Urinary bladder (tissue), 3 donors: ENCODE measurements at regions not wholly inside any gene's neighbourhood (a gene's known extent, or its start where the extent isn't known, plus 50 kb on each side); places are given as distances from the start of the nearest gene placed in this dataset.
"Not testable (repeated sequence)": the region's sequence is repeated elsewhere in the genome, so short reads cannot be mapped to it uniquely, and the experiment has no call there.

Source experiments
- DNase-seq: peaks from one replicate; pipeline ENCODE4 v3.0.0-alpha.2; 2015; ENCODE audit errors: extremely low spot score
- H3K27ac ChIP-seq: one replicate; pipeline ENCODE4 v1.5.1; 2013; ENCODE audit warnings: low read depth, mild to moderate bottlenecking, moderate library complexity
- H3K36me3 ChIP-seq: one replicate; pipeline ENCODE4 v1.6.1; 2013; ENCODE audit warnings: mild to moderate bottlenecking, moderate library complexity; ENCODE audit not compliant: insufficient read depth
- H3K4me1 ChIP-seq: one replicate; pipeline ENCODE4 v1.6.1; 2013; ENCODE audit warnings: mild to moderate bottlenecking, moderate library complexity; ENCODE audit not compliant: insufficient read depth
- H3K4me3 ChIP-seq: one replicate; pipeline ENCODE4 v1.5.1; 2013; ENCODE audit warnings: low read depth, low read length
- WGBS: extraction: QIAGEN DNeasy Blood & Tissue Kit; methylation state at CpG from one replicate; pipeline ENCODE4 v1.1.7; 2013; 5-methylcytosine and 5-hydroxymethylcytosine counted together
- donor health status: healthy with polysubstance abuse.
- donor health status: healthy.

DNA sequence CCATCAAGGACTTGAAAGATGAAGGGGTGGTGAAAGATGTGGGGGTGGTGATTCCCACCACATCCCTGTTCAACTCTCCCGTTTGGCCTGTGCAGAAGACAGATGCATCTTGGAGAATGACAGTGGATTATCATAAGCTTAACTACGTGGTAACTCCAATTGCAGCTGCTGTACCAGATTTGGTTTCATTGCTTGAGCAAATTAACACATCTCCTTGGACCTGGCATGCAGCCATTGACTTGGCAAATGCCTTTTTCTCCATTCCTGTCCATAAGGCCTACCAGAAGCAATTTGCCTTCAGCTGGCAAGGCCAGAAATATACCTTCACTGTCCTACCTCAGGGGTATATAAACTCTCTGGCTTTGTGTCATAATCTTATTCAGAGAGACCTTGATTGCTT lies 746.3 kb downstream of the DNAH5 start:
- 51% methylated on average over 2 of the region's 2 CpGs for WGBS
- not testable (repeated sequence) for H3K4me3 ChIP-seq, DNase-seq, H3K36me3 ChIP-seq, H3K4me1 ChIP-seq, H3K27ac ChIP-seq

GRCh38 chr5:13189532-13189931 lies 755.0 kb downstream of the DNAH5 start:
- 70% methylated on average over 4 of the region's 4 CpGs for WGBS
- no peak overlapping the region for H3K27ac ChIP-seq
- H3K4me1 ChIP-seq: no peaks in the 10 kb centered on the region
- H3K36me3 ChIP-seq: no peaks in the 10 kb centered on the region
- no peak overlapping the region for H3K4me3 ChIP-seq
- DNase-seq: no peak

DNA sequence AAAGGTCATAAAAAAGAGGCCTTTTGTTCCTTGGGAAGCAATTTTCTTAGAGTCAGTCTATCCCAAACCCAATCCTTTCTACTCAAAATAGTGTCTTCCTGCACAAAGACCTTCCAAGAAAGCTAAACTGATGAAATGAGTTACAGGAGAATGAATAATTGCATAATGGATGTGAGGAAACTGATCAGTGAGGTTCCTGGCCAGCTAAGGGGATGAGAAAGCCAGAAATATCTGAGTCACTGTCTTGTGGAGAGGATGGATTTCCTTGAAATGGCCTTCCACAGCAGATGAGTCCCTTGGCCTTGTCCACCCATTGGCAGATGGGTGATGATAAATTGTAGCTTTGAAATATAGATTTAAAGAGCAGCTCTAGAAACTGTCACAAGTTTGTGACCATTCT lies 756.1 kb downstream of the DNAH5 start:
- Histone ChIP-seq H3K4me3 (no peak overlapping the region), H3K27ac (no peak overlapping the region), H3K4me1 (no peaks in the 10 kb centered on the region), H3K36me3 (no peaks in the 10 kb centered on the region)
- no peak for DNase-seq

GRCh38 chr5:13187186-13187585 lies 757.3 kb downstream of the DNAH5 start:
- Histone ChIP-seq H3K27ac (no peak overlapping the region), H3K4me1 (no peaks in the 10 kb centered on the region), H3K4me3 (no peak overlapping the region), H3K36me3 (no peaks in the 10 kb centered on the region)
- WGBS: 38% methylated on average over 5 of the region's 5 CpGs
- no peak for DNase-seq

GRCh38 chr5:13186177-13186576 lies 758.3 kb downstream of the DNAH5 start:
- WGBS: 77% methylated on average over 1 of the region's 1 CpG

GRCh38 chr5:13179407-13180087 lies 764.9 kb downstream of the DNAH5 start:
- no peaks in the 10 kb centered on the region for H3K36me3 ChIP-seq
- 81% methylated on average over 5 of the region's 5 CpGs for WGBS

More at GRCh38 chr5:13186177-13186576, 758.3 kb downstream of the DNAH5 start:
- Histone ChIP-seq H3K4me1 (no peaks in the 10 kb centered on the region), H3K4me3 (no peak overlapping the region), H3K36me3 (no peaks in the 10 kb centered on the region), H3K27ac (no peak overlapping the region)
- DNase-seq: no peak

DNA sequence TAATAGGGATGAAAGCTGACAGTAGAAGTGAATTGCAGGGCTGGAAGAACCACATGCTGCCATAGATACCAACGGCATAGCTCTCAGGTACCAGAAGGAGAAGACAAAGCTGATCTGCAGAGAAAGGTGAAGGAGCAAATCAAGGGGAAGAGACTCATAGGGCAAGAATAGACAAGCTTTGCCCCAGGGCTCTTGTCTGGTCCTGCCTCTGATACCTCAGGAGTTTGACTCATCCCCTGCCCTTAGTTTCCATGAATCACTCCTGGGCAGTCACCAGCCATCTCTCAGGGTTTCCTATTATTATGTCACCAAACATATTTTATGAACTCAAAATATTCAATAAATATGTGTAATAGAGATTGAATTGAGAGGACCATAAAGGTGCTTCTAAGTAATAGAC lies 800.9 kb downstream of the DNAH5 start:
- Histone ChIP-seq H3K27ac (no peak overlapping the region), H3K4me3 (no peak overlapping the region), H3K4me1 (no peaks in the 10 kb centered on the region), H3K36me3 (no peaks in the 10 kb centered on the region)
- WGBS: 76% methylated on average over 1 of the region's 1 CpG
- no peak for DNase-seq

More at GRCh38 chr5:13179407-13180087, 764.9 kb downstream of the DNAH5 start:
- no peak for DNase-seq
- Histone ChIP-seq H3K4me3 (no peak overlapping the region), H3K27ac (no peak overlapping the region), H3K4me1 (no peaks in the 10 kb centered on the region)

- H3K4me1 ChIP-seq: no peaks in the 10 kb centered on the region
- no peaks in the 10 kb centered on the region for H3K36me3 ChIP-seq
- no peak overlapping the region for H3K4me3 ChIP-seq
- no peak overlapping the region for H3K27ac ChIP-seq
- DNase-seq: no peak
These were observed 801.3 kb downstream of the DNAH5 start for GRCh38 chr5:13143214-13143613.

DNA sequence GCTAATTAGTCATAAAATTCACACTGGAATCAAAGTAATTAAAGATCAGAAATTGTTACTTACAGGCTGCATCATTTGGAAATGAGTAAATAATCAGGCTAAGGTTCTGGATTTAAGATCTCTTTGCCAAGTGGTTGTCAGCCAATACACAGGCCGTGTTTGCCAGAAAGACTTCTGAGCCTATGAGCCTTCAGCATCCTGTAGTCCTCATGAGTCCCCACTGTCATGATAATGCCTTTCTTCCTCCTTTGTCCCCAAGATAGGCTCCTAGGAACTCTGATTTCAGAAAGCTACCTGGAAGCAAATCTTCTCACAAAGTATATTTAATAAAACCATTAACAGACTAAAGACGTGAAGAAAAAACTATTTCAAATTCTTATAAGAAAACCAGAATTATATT lies 810.5 kb downstream of the DNAH5 start:
- WGBS: 81% methylated on average over 2 of the region's 2 CpGs
- Histone ChIP-seq H3K27ac (no peak overlapping the region), H3K4me3 (no peak overlapping the region), H3K36me3 (no peaks in the 10 kb centered on the region), H3K4me1 (no peaks in the 10 kb centered on the region)
- no peak for DNase-seq

GRCh38 chr5:13115476-13115875 lies 829.0 kb downstream of the DNAH5 start:
- Histone ChIP-seq H3K4me3 (no peak overlapping the region), H3K27ac (no peak overlapping the region), H3K4me1 (no peaks in the 10 kb centered on the region), H3K36me3 (no peaks in the 10 kb centered on the region)
- DNase-seq: no peak
- 81% methylated on average over 1 of the region's 1 CpG for WGBS

DNA sequence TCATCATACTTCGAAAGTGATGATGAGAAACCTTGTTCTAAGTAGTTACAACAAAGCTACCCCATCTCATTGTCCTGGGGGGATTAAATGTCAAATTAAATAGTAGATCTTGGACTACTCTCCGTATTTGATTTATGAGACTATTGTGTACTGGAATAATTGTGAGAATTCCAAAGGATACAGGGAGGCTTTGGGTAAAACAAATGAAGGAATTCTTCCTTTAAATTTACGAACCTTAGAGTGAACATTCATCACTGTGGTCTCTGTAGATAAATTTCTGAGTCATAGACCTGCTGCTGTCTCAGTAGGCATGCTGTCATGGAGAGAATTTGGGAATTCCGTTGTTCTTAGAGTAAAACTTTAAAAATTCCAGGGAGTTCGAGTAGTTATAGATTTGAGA lies 836.2 kb downstream of the DNAH5 start:
- Histone ChIP-seq H3K4me3 (no peak overlapping the region), H3K27ac (no peak overlapping the region), H3K4me1 (no peaks in the 10 kb centered on the region), H3K36me3 (no peaks in the 10 kb centered on the region)
- DNase-seq: no peak
- WGBS: 62% methylated on average over 5 of the region's 5 CpGs

GRCh38 chr5:13107537-13107936 lies 837.0 kb downstream of the DNAH5 start:
- Histone ChIP-seq H3K4me1 (no peaks in the 10 kb centered on the region), H3K4me3 (no peak overlapping the region), H3K27ac (no peak overlapping the region), H3K36me3 (no peaks in the 10 kb centered on the region)
- WGBS: 91% methylated on average over 1 of the region's 1 CpG
- DNase-seq: no peak

GRCh38 chr5:13081116-13081515 lies 863.4 kb downstream of the DNAH5 start:
- Histone ChIP-seq H3K36me3 (no peaks in the 10 kb centered on the region), H3K4me1 (no peaks in the 10 kb centered on the region), H3K4me3 (no peak overlapping the region), H3K27ac (no peak overlapping the region)
- no peak for DNase-seq
- 73% methylated on average over 4 of the region's 4 CpGs for WGBS

- H3K4me3 ChIP-seq, H3K27ac ChIP-seq, H3K36me3 ChIP-seq, H3K4me1 ChIP-seq, DNase-seq: not testable (repeated sequence)
- 87% methylated on average over 4 of the region's 4 CpGs for WGBS
These were observed 871.6 kb downstream of the DNAH5 start for GRCh38 chr5:13072936-13073335.

GRCh38 chr5:13063088-13063487 lies 881.4 kb downstream of the DNAH5 start:
- 65% methylated on average over 1 of the region's 1 CpG for WGBS
- no peak for DNase-seq
- no peak overlapping the region for H3K4me3 ChIP-seq

More at GRCh38 chr5:13063088-13063487, 881.4 kb downstream of the DNAH5 start:
- H3K36me3 ChIP-seq: no peaks in the 10 kb centered on the region
- H3K27ac ChIP-seq: no peak overlapping the region
- H3K4me1 ChIP-seq: no peaks in the 10 kb centered on the region
